ENCODE measurements at regions not wholly inside any gene's neighbourhood (a gene's known extent, or its start where the extent isn't known, plus 50 kb on each side); places are given as distances from the start of the nearest gene placed in this dataset.

- no peaks in the 10 kb centered on the region for H3K27me3 ChIP-seq (ENCODE audit: insufficient read depth, low read length)
- no peak for TF ChIP-seq EZH2 (IDR thresholded peaks at IDR 0.05; ENCODE audit: borderline replicate concordance, low read length)
- TF ChIP-seq, protein P1, sequence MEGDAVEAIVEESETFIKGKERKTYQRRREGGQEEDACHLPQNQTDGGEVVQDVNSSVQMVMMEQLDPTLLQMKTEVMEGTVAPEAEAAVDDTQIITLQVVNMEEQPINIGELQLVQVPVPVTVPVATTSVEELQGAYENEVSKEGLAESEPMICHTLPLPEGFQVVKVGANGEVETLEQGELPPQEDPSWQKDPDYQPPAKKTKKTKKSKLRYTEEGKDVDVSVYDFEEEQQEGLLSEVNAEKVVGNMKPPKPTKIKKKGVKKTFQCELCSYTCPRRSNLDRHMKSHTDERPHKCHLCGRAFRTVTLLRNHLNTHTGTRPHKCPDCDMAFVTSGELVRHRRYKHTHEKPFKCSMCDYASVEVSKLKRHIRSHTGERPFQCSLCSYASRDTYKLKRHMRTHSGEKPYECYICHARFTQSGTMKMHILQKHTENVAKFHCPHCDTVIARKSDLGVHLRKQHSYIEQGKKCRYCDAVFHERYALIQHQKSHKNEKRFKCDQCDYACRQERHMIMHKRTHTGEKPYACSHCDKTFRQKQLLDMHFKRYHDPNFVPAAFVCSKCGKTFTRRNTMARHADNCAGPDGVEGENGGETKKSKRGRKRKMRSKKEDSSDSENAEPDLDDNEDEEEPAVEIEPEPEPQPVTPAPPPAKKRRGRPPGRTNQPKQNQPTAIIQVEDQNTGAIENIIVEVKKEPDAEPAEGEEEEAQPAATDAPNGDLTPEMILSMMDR (IDR thresholded peaks at IDR 0.05; ENCODE audit: low read length): no peak
Observed at GRCh38 chr1:244137276-244137675, 86.2 kb downstream of the ZBTB18 start.

DNA sequence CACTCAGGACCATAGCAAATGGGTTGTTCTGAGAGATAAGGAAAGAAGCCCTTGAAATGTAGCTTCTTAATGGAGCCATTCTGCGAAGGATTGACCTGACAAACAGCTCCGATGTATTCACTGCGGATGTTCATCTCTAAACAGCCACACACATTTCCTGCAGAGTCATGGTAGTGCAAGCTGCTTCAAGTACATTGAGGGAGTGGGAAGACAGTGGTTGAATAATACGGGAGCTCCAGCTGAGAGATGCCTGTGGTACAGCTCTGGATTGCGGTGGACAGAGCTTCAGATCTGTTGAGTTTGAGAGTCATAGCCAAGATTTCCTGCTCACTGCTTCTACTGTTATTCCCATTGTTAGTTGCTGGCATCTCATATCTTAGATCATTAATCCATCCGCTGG, 86.6 kb downstream of the ZBTB18 start:
- H3K4me1 ChIP-seq (ENCODE audit: insufficient read depth, low read length, severe bottlenecking): no peaks in the 10 kb centered on the region
- H3K9me2 ChIP-seq (ENCODE audit: low read depth, low read length): no peaks in the 10 kb centered on the region
- TF ChIP-seq, protein P1 (IDR thresholded peaks at IDR 0.05; ENCODE audit: low read length): no peak
- no peak for TF ChIP-seq EZH2 (IDR thresholded peaks at IDR 0.05; ENCODE audit: borderline replicate concordance, low read length)
- H3K27me3 ChIP-seq (ENCODE audit: insufficient read depth, low read length): no peaks in the 10 kb centered on the region
- no peak overlapping the region for H2AFZ ChIP-seq (ENCODE audit: low read length)
- no peak overlapping the region for H3K27ac ChIP-seq (ENCODE audit: low read depth, low read length, poor library complexity, severe bottlenecking)
- no peaks in the 10 kb centered on the region for H3K36me3 ChIP-seq (ENCODE audit: insufficient read depth, low read length)
- no peak overlapping the region for H3K4me3 ChIP-seq (ENCODE audit: low read depth, low read length, poor library complexity, severe bottlenecking)
- H3K4me2 ChIP-seq (ENCODE audit: low read length): no peak overlapping the region
- no peak overlapping the region for H3K9ac ChIP-seq (ENCODE audit: low read length)
- no peaks in the 10 kb centered on the region for H3F3A ChIP-seq (ENCODE audit: insufficient read depth, low read length)
- H4K20me1 ChIP-seq (ENCODE audit: insufficient read depth, low read length): no peaks in the 10 kb centered on the region
- H3K79me2 ChIP-seq (ENCODE audit: insufficient read depth, low read length): no peaks in the 10 kb centered on the region
- H3K9me3 ChIP-seq (ENCODE audit: low read length): no peaks in the 10 kb centered on the region

More at GRCh38 chr1:244137276-244137675, 86.2 kb downstream of the ZBTB18 start:
- H3K36me3 ChIP-seq (ENCODE audit: insufficient read depth, low read length): no peaks in the 10 kb centered on the region
- no peak overlapping the region for H3K4me3 ChIP-seq (ENCODE audit: low read depth, low read length, poor library complexity, severe bottlenecking)
- no peak overlapping the region for H2AFZ ChIP-seq (ENCODE audit: low read length)
- no peak overlapping the region for H3K4me2 ChIP-seq (ENCODE audit: low read length)
- no peaks in the 10 kb centered on the region for H4K20me1 ChIP-seq (ENCODE audit: insufficient read depth, low read length)
- no peaks in the 10 kb centered on the region for H3K79me2 ChIP-seq (ENCODE audit: insufficient read depth, low read length)
- no peaks in the 10 kb centered on the region for H3F3A ChIP-seq (ENCODE audit: insufficient read depth, low read length)
- no peaks in the 10 kb centered on the region for H3K9me3 ChIP-seq (ENCODE audit: low read length)
- no peak overlapping the region for H3K27ac ChIP-seq (ENCODE audit: low read depth, low read length, poor library complexity, severe bottlenecking)
- H3K9me2 ChIP-seq (ENCODE audit: low read depth, low read length): no peaks in the 10 kb centered on the region
- H3K9ac ChIP-seq (ENCODE audit: low read length): no peak overlapping the region
- H3K4me1 ChIP-seq (ENCODE audit: insufficient read depth, low read length, severe bottlenecking): no peaks in the 10 kb centered on the region

DNA sequence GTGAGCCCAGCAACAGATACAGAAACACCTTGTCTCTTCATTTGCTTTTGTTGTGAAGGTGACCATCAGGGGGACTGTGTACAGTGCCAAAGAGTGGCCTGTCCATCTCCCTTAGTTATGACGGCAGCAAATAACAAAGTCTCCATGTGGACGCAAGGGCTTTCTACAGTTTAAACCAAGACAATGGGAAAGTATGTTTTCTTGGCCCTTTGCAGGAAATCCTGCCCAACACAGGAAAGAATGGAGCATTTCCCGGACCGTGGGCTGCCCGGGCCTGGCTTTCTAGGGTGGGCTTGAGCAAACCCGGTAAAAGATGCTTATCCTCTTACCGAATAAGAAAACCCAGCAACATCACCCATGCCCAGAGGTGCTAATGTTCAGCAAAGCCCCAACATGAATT, 87.3 kb downstream of the ZBTB18 start:
- no peak overlapping the region for H3K9ac ChIP-seq (ENCODE audit: low read length)

More for the DNA sequence above, 87.3 kb downstream of the ZBTB18 start:
- Histone ChIP-seq H3K4me3 (ENCODE audit: low read depth, low read length, poor library complexity, severe bottlenecking) (no peak overlapping the region), H4K20me1 (ENCODE audit: insufficient read depth, low read length) (no peaks in the 10 kb centered on the region), H3K79me2 (ENCODE audit: insufficient read depth, low read length) (no peaks in the 10 kb centered on the region), H3K9me3 (ENCODE audit: low read length) (no peaks in the 10 kb centered on the region), H3K27ac (ENCODE audit: low read depth, low read length, poor library complexity, severe bottlenecking) (no peak overlapping the region), H3F3A (ENCODE audit: insufficient read depth, low read length) (no peaks in the 10 kb centered on the region), H3K4me2 (ENCODE audit: low read length) (no peak overlapping the region), H2AFZ (ENCODE audit: low read length) (no peak overlapping the region), H3K9me2 (ENCODE audit: low read depth, low read length) (no peaks in the 10 kb centered on the region), H3K36me3 (ENCODE audit: insufficient read depth, low read length) (no peaks in the 10 kb centered on the region), H3K4me1 (ENCODE audit: insufficient read depth, low read length, severe bottlenecking) (no peaks in the 10 kb centered on the region), H3K27me3 (ENCODE audit: insufficient read depth, low read length) (no peaks in the 10 kb centered on the region)
- TF ChIP-seq EZH2 (IDR thresholded peaks at IDR 0.05; ENCODE audit: borderline replicate concordance, low read length): no peak
- TF ChIP-seq, protein P1 (IDR thresholded peaks at IDR 0.05; ENCODE audit: low read length): no peak
